Body of pancreas (tissue), 4 donors: ENCODE measurements at regions not wholly inside any gene's neighbourhood (a gene's known extent, or its start where the extent isn't known, plus 50 kb on each side); places are given as distances from the start of the nearest gene placed in this dataset.

ENCODE experiments used
- ATAC-seq: fragments of 150-250 bp; one replicate; pipeline ENCODE4 v1.9.1; 2016
- DNase-seq, 4 donors: peaks; one replicate each; pipeline ENCODE4 v3.0.0-alpha.2; 2019
- H3K27ac ChIP-seq, 4 donors: fragments of 200-600 bp; sonication (generic); 1 replicate in 3 of 4; 2 replicates in 1 of 4; pipeline versions ENCODE4 v1.5.1 to v1.6.1; 2016 to 2019; ENCODE audit warnings: mild to moderate bottlenecking in 1 of 4, mixed read lengths in 1 of 4, moderate library complexity in 1 of 4
- H3K27me3 ChIP-seq, 2 donors: fragments of 200-600 bp; sonication (generic); one replicate each; pipeline ENCODE4 v1.6.0; 2016; ENCODE audit warnings: mild to moderate bottlenecking in 1 of 2
- H3K36me3 ChIP-seq, 2 donors: fragments of 200-600 bp; sonication (generic); replicated peaks in 1 of 2; 2 replicates each; pipeline ENCODE4 v1.5.1; 2016; ENCODE audit warnings: low read depth in 2 of 2; ENCODE audit not compliant: insufficient read depth in 1 of 2
- H3K4me1 ChIP-seq: fragments of 200-600 bp; sonication (generic); one replicate; pipeline ENCODE4 v1.6.0; 2016
- H3K4me3 ChIP-seq, 2 donors: fragments of 200-600 bp; sonication (generic); 1 replicate in 1 of 2; 2 replicates in 1 of 2; pipeline ENCODE4 v1.5.1; 2016 to 2019
- H3K9me3 ChIP-seq, 3 donors: fragments of 200-600 bp; sonication (generic); 1 replicate in 2 of 3; 2 replicates in 1 of 3; pipeline ENCODE4 v1.5.1; 2016
- POLR2A ChIP-seq, 3 donors: fragments of 450-650 bp; IDR thresholded peaks; one replicate each; pipeline ENCODE4 v1.6.1; 2016; ENCODE audit warnings: antibody characterized with exemption in 3 of 3, mild to moderate bottlenecking in 2 of 3
- WGBS, 2 donors: methylation state at CpG; one replicate each; pipeline ENCODE4 v1.1.5; 2017; 5-methylcytosine and 5-hydroxymethylcytosine counted together
- intact Hi-C: fragments of 100-400 bp; cut with DNase I; formaldehyde crosslinking; loops from one replicate; pipeline ENCODE4 v1.15.1; 2023
- TF ChIP-seq, protein P1 (sequence below), 7 experiments: fragments of 450-650 bp in 4 of 7; fragments of 200-600 bp in 3 of 7; sonication (generic) in 3 of 7; IDR thresholded peaks; one replicate each; pipeline ENCODE4 v1.5.1; 2016 to 2019; ENCODE audit warnings: antibody characterized with exemption in 7 of 7

DNA sequence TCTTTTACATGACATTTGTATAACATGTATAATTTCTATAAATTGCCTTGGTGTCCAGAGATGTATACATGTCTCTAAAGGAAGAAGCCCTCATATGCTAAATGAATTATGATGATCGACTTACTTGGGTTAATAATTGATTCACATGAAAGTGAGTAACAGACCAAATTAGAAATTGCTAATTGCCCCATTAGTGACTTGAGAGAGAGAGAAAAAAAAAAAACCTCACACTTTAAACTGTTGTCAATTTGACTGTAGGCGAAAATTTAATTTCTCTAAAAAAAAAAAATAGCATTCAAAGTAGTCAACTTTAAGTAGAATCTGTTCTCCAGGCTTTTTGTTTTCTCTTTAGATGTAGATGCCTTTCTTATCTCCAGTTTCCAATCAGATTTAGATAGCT lies 383.3 kb downstream of the SH2D4B start:
- no peak overlapping the region for H3K27ac ChIP-seq
- H3K4me1 ChIP-seq = no peaks in the 10 kb centered on the region
- TF ChIP-seq POLR2A (IDR thresholded peaks at IDR 0.05) = no peak
- TF ChIP-seq, protein P1, sequence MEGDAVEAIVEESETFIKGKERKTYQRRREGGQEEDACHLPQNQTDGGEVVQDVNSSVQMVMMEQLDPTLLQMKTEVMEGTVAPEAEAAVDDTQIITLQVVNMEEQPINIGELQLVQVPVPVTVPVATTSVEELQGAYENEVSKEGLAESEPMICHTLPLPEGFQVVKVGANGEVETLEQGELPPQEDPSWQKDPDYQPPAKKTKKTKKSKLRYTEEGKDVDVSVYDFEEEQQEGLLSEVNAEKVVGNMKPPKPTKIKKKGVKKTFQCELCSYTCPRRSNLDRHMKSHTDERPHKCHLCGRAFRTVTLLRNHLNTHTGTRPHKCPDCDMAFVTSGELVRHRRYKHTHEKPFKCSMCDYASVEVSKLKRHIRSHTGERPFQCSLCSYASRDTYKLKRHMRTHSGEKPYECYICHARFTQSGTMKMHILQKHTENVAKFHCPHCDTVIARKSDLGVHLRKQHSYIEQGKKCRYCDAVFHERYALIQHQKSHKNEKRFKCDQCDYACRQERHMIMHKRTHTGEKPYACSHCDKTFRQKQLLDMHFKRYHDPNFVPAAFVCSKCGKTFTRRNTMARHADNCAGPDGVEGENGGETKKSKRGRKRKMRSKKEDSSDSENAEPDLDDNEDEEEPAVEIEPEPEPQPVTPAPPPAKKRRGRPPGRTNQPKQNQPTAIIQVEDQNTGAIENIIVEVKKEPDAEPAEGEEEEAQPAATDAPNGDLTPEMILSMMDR (IDR thresholded peaks at IDR 0.05) = no peak
- H3K4me3 ChIP-seq = no peak overlapping the region
- DNase-seq = no peak
- no peak for ATAC-seq
- intact Hi-C loops = no loop called here
- 39 to 58% methylated on average over 2 of the region's 2 CpGs for WGBS, 2 donors
- H3K36me3 ChIP-seq = no peaks in the 10 kb centered on the region
- H3K27me3 ChIP-seq = no peaks in the 10 kb centered on the region
- no peaks in the 10 kb centered on the region for H3K9me3 ChIP-seq

DNA sequence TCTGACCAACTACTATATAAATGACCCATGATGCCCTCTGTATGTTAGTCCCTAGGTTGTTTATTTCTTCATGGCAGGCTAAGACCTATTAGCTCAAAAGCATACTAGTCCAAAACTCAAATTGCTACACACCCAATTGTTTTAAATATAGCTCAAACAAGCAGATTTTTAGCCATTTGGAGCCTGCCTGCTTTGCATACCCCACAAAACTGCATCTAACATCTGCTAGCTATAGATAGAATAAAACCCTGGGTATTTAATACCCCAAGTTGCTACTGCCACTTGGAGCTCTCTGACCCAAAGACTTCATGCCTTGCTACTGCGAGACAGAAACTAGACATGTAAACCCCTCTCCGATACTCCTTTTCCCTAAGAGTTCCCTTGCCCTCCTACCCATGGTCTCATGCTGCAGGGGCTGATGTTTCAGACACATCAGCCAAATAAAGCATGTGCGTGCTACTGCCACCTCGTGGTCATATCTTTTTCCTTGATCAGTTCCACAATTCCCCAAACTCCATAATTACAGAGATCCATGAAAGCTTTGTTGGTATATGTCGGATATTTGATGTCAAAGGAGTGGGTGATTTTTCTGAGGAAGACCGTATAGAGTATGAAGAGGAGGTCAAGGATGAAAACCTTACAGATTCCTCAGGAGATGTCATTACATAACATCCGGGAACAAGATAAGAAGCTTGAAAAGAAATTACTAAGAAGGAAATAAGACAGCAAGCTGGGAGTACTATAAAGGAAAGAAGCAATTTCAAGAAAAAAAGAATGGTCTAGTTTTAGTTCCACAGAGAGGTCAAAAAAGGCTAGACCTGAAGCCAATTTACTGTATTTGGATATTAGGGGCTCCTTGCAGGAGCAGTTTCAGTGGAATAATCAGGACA lies 386.6 kb downstream of the SH2D4B start:
- Histone ChIP-seq H3K27ac (no peak overlapping the region), H3K36me3 (no peaks in the 10 kb centered on the region), H3K9me3 (peaks cover 0 to 4% (median 0%) of the 10 kb centered on the region in 3 donors), H3K4me1 (no peaks in the 10 kb centered on the region), H3K4me3 (no peak overlapping the region), H3K27me3 (no peaks in the 10 kb centered on the region)
- no peak for TF ChIP-seq POLR2A (IDR thresholded peaks at IDR 0.05)
- TF ChIP-seq, protein P1 (IDR thresholded peaks at IDR 0.05) = peak; percentile 37 to 70 (median 62)
- DNase-seq = peak; percentile 39 to 64 (median 54)
- intact Hi-C loops = no loop called here
- ATAC-seq = no peak
- 22 to 26% methylated on average over 7 of the region's 7 CpGs for WGBS, 2 donors

DNA sequence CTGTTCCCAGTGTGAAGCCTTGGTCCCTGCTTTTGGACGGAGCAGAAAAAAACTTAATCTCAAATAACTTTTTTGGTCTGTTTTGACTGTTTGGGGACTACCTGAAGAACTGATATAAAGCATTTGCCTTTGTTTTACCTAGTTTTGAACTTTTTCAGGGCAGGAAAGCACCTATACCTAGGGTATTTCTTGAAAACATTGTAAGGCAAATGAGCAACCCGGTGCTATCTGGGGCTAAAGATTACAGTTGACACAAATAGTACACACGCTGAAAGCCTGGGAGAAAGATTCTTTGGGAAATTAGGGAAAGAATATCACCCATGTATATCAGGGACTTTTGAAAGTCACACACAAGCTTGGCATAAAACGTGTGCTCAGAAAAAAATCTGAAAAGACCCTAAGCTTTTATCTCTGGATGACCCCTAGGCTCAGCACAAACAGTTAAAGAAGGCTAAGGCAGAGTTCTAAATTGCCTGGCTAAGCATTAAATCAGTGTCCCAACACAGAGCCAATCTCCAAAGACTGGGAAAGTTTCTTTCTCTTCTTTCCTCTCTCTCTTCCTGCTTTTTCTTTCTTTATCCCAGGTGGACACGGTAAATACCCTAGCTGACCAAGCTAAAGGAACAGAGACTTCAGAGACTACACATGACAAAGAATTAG lies 389.8 kb downstream of the SH2D4B start:
- Histone ChIP-seq H3K9me3 (peaks cover 0 to 4% (median 0%) of the 10 kb centered on the region in 3 donors), H3K4me3 (no peak overlapping the region), H3K27me3 (no peaks in the 10 kb centered on the region), H3K36me3 (no peaks in the 10 kb centered on the region), H3K4me1 (no peaks in the 10 kb centered on the region), H3K27ac (no peak overlapping the region)
- no peak for TF ChIP-seq POLR2A (IDR thresholded peaks at IDR 0.05)
- TF ChIP-seq, protein P1 (IDR thresholded peaks at IDR 0.05) = no peak
- 48 to 56% methylated on average over 5 of the region's 5 CpGs for WGBS, 2 donors
- no peak for DNase-seq
- no peak for ATAC-seq
- intact Hi-C loops = no loop called here

DNA sequence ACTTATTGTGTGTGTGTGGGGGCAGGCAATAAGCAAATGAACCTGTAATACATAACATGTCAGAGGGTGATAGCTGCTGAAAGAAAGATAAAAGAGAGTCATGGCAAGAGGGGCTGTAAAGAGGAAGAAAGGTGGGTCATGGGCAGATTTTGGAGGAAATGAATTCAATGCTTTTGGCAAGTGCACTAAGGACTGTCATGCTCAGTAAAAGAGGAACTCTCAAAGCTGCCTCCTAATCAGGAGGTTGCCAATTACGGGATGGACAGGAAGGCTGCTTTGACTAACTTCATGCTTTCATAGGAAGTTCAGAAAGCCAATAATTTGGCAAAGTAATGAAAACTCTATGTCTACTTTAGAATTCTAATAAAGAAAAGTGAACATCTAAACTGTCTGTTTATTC lies 401.2 kb downstream of the SH2D4B start:
- no peaks in the 10 kb centered on the region for H3K4me1 ChIP-seq
- H3K9me3 ChIP-seq = no peaks in the 10 kb centered on the region
- H3K36me3 ChIP-seq = no peaks in the 10 kb centered on the region
- ATAC-seq (no peak), DNase-seq (no peak)
- no peaks in the 10 kb centered on the region for H3K27me3 ChIP-seq
- no peak overlapping the region for H3K27ac ChIP-seq
- intact Hi-C loops = no loop called here
- no peak for TF ChIP-seq POLR2A (IDR thresholded peaks at IDR 0.05)
- TF ChIP-seq, protein P1 (IDR thresholded peaks at IDR 0.05) = no peak
- no peak overlapping the region for H3K4me3 ChIP-seq
- 52 to 64% methylated on average over 1 of the region's 1 CpG for WGBS, 2 donors
